ENCODE measurements at regions not wholly inside any gene's neighbourhood (a gene's known extent, or its start where the extent isn't known, plus 50 kb on each side); places are given as distances from the start of the nearest gene placed in this dataset.

- TF ChIP-seq CTCF (IDR thresholded peaks at IDR 0.05), result no peak
- TF ChIP-seq POLR2A (IDR thresholded peaks at IDR 0.05), result no peak
Observed at GRCh38 chr18:34978953-34979608, 62.1 kb upstream of the MAPRE2 start.
